Panc1 (cell line): ENCODE measurements at regions not wholly inside any gene's neighbourhood (a gene's known extent, or its start where the extent isn't known, plus 50 kb on each side); places are given as distances from the start of the nearest gene placed in this dataset.
"Not testable (repeated sequence)": the region's sequence is repeated elsewhere in the genome, so short reads cannot be mapped to it uniquely, and the experiment has no call there.

ENCODE experiments used
- ATAC-seq: fragments of 200-7000 bp; cut with Tn5 transposase; 2 replicates; pipeline ENCODE4 v1.9.1; 2020; ENCODE audit warnings: mild to moderate bottlenecking, moderate library complexity
- BruUV-seq: library from RNA; stranded (reverse); fragments of 400-500 nt; replicated peaks from 2 replicates; lab custom pipeline; 2021; lab: Mats Ljungman, UMichigan
- CTCF ChIA-PET: fragments of 300-600 bp; sonication (Branson Sonifier 250); formaldehyde crosslinking; loops from one replicate; lab custom pipeline; 2022; ENCODE audit warnings: antibody characterized with exemption; lab: Charles Lee
- POLR2A ChIA-PET: fragments of 300-600 bp; sonication (Branson Sonifier 250); formaldehyde crosslinking; loops from one replicate; lab custom pipeline; 2022; ENCODE audit warnings: antibody characterized with exemption; lab: Charles Lee
- DNase-seq: peaks from one replicate; pipeline ENCODE4 v3.0.0-alpha.2; 2010; ENCODE audit warnings: low read depth, low spot score
- H3K27ac ChIP-seq: 2 replicates; pipeline ENCODE4 v1.5.1; 2011; ENCODE audit warnings: mild to moderate bottlenecking, low read length, inconsistent platforms
- H3K27me3 ChIP-seq: fragments of 200-500 bp; sonication (Bioruptor generic); 2 replicates; pipeline ENCODE4 v1.6.0; 2014; ENCODE audit warnings: low read length, inconsistent platforms; ENCODE audit not compliant: control insufficient read depth, insufficient read depth
- H3K36me3 ChIP-seq: fragments of 200-500 bp; sonication (Bioruptor generic); 2 replicates; pipeline ENCODE4 v1.5.1; 2014; ENCODE audit warnings: inconsistent platforms, mild to moderate bottlenecking, low read length, moderate library complexity; ENCODE audit not compliant: control insufficient read depth, insufficient read depth
- H3K4me1 ChIP-seq: 2 replicates; pipeline ENCODE4 v1.5.1; 2011; ENCODE audit warnings: inconsistent platforms, mild to moderate bottlenecking, low read length, moderate library complexity; ENCODE audit not compliant: control insufficient read depth, insufficient read depth
- H3K4me3 ChIP-seq, 2 experiments: 2 replicates each; pipeline ENCODE4 v1.5.1; 2011 to 2012; ENCODE audit warnings: low read depth in 2 of 2, low read length in 2 of 2, mild to moderate bottlenecking in 2 of 2, inconsistent platforms in 1 of 2, moderate library complexity in 1 of 2
- H3K9me3 ChIP-seq: fragments of 200-500 bp; sonication (Bioruptor generic); 2 replicates; pipeline ENCODE4 v1.5.1; 2014; ENCODE audit warnings: low read depth, mild to moderate bottlenecking, inconsistent platforms, low read length, moderate library complexity; ENCODE audit not compliant: control insufficient read depth, insufficient read depth
- CTCF ChIP-seq: fragments of 450-650 bp; IDR thresholded peaks from 2 replicates; pipeline ENCODE4 v1.5.1; 2017; ENCODE audit warnings: mild to moderate bottlenecking
- POLR2AphosphoS5 ChIP-seq: IDR thresholded peaks from 2 replicates; pipeline ENCODE4 v1.6.1; 2012; ENCODE audit warnings: mild to moderate bottlenecking, low read depth, low read length, moderate library complexity
- REST ChIP-seq, 2 experiments: IDR thresholded peaks; 2 replicates each; pipeline ENCODE4 v1.6.1; 2011 to 2012; ENCODE audit warnings: low read depth in 2 of 2, control low read depth in 1 of 2, low read length in 1 of 2, mild to moderate bottlenecking in 1 of 2, moderate library complexity in 1 of 2; ENCODE audit not compliant: insufficient read depth in 1 of 2
- SIN3A ChIP-seq: IDR thresholded peaks from 2 replicates; pipeline ENCODE4 v1.6.1; 2012; ENCODE audit warnings: low read depth, mild to moderate bottlenecking, low read length, moderate library complexity, borderline replicate concordance; ENCODE audit not compliant: insufficient read depth
- TCF7L2 ChIP-seq: IDR thresholded peaks from 2 replicates; pipeline ENCODE4 v1.6.1; 2011; ENCODE audit warnings: mild to moderate bottlenecking, low read depth, low read length, inconsistent platforms
- in situ Hi-C: cut with HindIII; loops from 2 replicates; pipeline ENCODE4 v1.10.0; 2016; ENCODE audit warnings: low sequenced_read_pairs, low pct_unique_long_range_greater_than_20kb
- intact Hi-C: fragments of 100-400 bp; cut with micrococcal nuclease; formaldehyde crosslinking; loops from one replicate; pipeline ENCODE4 v1.10.0; 2022; ENCODE audit not compliant: unreplicated experiment

GRCh38 chr9:18324928-18325745 lies 148.8 kb upstream of the ADAMTSL1 start:
- H3K27me3 ChIP-seq: no peaks in the 10 kb centered on the region
- TF ChIP-seq CTCF: no peak
- TF ChIP-seq TCF7L2: no peak
- no peak for TF ChIP-seq REST (IDR thresholded peaks at IDR 0.05; ENCODE audit: insufficient read depth in 1 of 2, low read depth in 2 of 2, low read length in 1 of 2)
- no peak for TF ChIP-seq SIN3A
- TF ChIP-seq POLR2AphosphoS5: no peak
- intact Hi-C loops (no loop called here), in situ Hi-C loops (no loop called here)
- no peaks in the 10 kb centered on the region for H3K4me1 ChIP-seq
- CTCF ChIA-PET: no interaction called here
- BruUV-seq: no TSS peak
- DNase-seq (no peak), ATAC-seq (no peak)
- no peaks in the 10 kb centered on the region for H3K36me3 ChIP-seq
- H3K9me3 ChIP-seq: no peaks in the 10 kb centered on the region
- no peak overlapping the region for H3K27ac ChIP-seq
- H3K4me3 ChIP-seq: no peak overlapping the region
- POLR2A ChIA-PET: no interaction called here

- H3K4me1 ChIP-seq, ATAC-seq, POLR2A ChIA-PET, CTCF ChIA-PET, DNase-seq, in situ Hi-C loops, BruUV-seq, H3K27me3 ChIP-seq, H3K27ac ChIP-seq, intact Hi-C loops, H3K4me3 ChIP-seq, H3K9me3 ChIP-seq, H3K36me3 ChIP-seq: not testable (repeated sequence)
Observed at GRCh38 chr9:18325746-18326011, 148.3 kb upstream of the ADAMTSL1 start.

- CTCF ChIA-PET: no interaction called here
- no peak for TF ChIP-seq CTCF
- TF ChIP-seq SIN3A: no peak
- no peak for TF ChIP-seq REST (IDR thresholded peaks at IDR 0.05; ENCODE audit: insufficient read depth in 1 of 2, low read depth in 2 of 2, low read length in 1 of 2)
- TF ChIP-seq TCF7L2: no peak
- TF ChIP-seq POLR2AphosphoS5: no peak
- DNase-seq (no peak), ATAC-seq (no peak)
- Histone ChIP-seq H3K9me3 (no peaks in the 10 kb centered on the region), H3K36me3 (no peaks in the 10 kb centered on the region), H3K27me3 (no peaks in the 10 kb centered on the region), H3K4me3 (no peak overlapping the region), H3K4me1 (no peaks in the 10 kb centered on the region), H3K27ac (no peak overlapping the region)
- POLR2A ChIA-PET: no interaction called here
- intact Hi-C loops: no loop called here
- in situ Hi-C loops: no loop called here
- no TSS peak for BruUV-seq
Observed at GRCh38 chr9:18327121-18327520, 146.8 kb upstream of the ADAMTSL1 start.
